Loucy (cell line): ENCODE measurements at regions not wholly inside any gene's neighbourhood (a gene's known extent, or its start where the extent isn't known, plus 50 kb on each side); places are given as distances from the start of the nearest gene placed in this dataset.

Experiments used
- CTCF ChIP-seq: fragments of 200-600 bp; sonication (generic); conservative IDR thresholded peaks from 2 replicates; pipeline ENCODE4 v1.5.1; 2014; ENCODE audit warnings: mild to moderate bottlenecking, antibody characterized with exemption, low read length
- EZH2phosphoT487 ChIP-seq: fragments of 200-600 bp; IDR thresholded peaks from 2 replicates; pipeline ENCODE4 v1.6.1; 2018; ENCODE audit warnings: antibody characterized with exemption, mild to moderate bottlenecking, moderate library complexity, borderline replicate concordance

GRCh38 chr16:87014112-87014511 lies 303.1 kb downstream of the C16orf95 start:
- TF ChIP-seq CTCF: no peak
- TF ChIP-seq EZH2phosphoT487: no peak
